MM.1S (cell line): ENCODE measurements at regions not wholly inside any gene's neighbourhood (a gene's known extent, or its start where the extent isn't known, plus 50 kb on each side); places are given as distances from the start of the nearest gene placed in this dataset.

Experiments used
- DNase-seq: peaks from one replicate; pipeline ENCODE4 v3.0.0-alpha.2; 2015
- H2AFZ ChIP-seq: fragments of 300-600 bp; sonication (generic); 2 replicates; pipeline ENCODE4 v1.6.0; 2016; ENCODE audit warnings: antibody characterized with exemption, low read length
- H3F3A ChIP-seq: fragments of 300-600 bp; sonication (generic); 2 replicates; pipeline ENCODE4 v1.6.1; 2016; ENCODE audit warnings: mild to moderate bottlenecking, antibody characterized with exemption, low read length, moderate library complexity, mixed read lengths; ENCODE audit not compliant: insufficient read depth
- H3K27ac ChIP-seq: fragments of 300-600 bp; sonication (generic); 2 replicates; pipeline ENCODE4 v1.5.1; 2016; ENCODE audit warnings: mild to moderate bottlenecking, low read length
- H3K27me3 ChIP-seq: fragments of 300-600 bp; sonication (generic); replicated peaks from 2 replicates; pipeline ENCODE4 v1.6.0; 2016; ENCODE audit warnings: low read length; ENCODE audit not compliant: insufficient read depth
- H3K36me3 ChIP-seq: fragments of 300-600 bp; sonication (generic); replicated peaks from 2 replicates; pipeline ENCODE4 v1.6.1; 2016; ENCODE audit warnings: mild to moderate bottlenecking, low read length, mixed read lengths; ENCODE audit not compliant: insufficient read depth
- H3K4me1 ChIP-seq: fragments of 300-600 bp; sonication (generic); 2 replicates; pipeline ENCODE4 v1.6.1; 2016; ENCODE audit warnings: low read length, mixed read lengths
- H3K4me2 ChIP-seq: fragments of 300-600 bp; sonication (generic); 2 replicates; pipeline ENCODE4 v1.6.0; 2016; ENCODE audit warnings: low read depth, low read length
- H3K4me3 ChIP-seq: fragments of 300-600 bp; sonication (generic); 2 replicates; pipeline ENCODE4 v1.5.1; 2016; ENCODE audit warnings: low read length, mixed read lengths
- H3K79me2 ChIP-seq: fragments of 300-600 bp; sonication (generic); 2 replicates; pipeline ENCODE4 v1.6.1; 2016; ENCODE audit warnings: mixed run types, low read length, mixed read lengths
- H3K9ac ChIP-seq: fragments of 300-600 bp; sonication (generic); 2 replicates; pipeline ENCODE4 v1.6.1; 2016; ENCODE audit warnings: low read length, mixed read lengths
- H3K9me2 ChIP-seq: fragments of 300-600 bp; sonication (generic); replicated peaks from 2 replicates; pipeline ENCODE4 v1.6.1; 2016; ENCODE audit warnings: mild to moderate bottlenecking, low read length, mixed read lengths; ENCODE audit not compliant: insufficient read depth
- H3K9me3 ChIP-seq: fragments of 300-600 bp; sonication (generic); replicated peaks from 2 replicates; pipeline ENCODE4 v1.6.1; 2016; ENCODE audit warnings: mild to moderate bottlenecking, low read length, mixed read lengths; ENCODE audit not compliant: insufficient read depth
- H4K20me1 ChIP-seq: fragments of 300-600 bp; sonication (generic); 2 replicates; pipeline ENCODE4 v1.6.1; 2016; ENCODE audit warnings: mild to moderate bottlenecking, low read length, moderate library complexity, mixed read lengths; ENCODE audit not compliant: insufficient read depth
- CTCF ChIP-seq: fragments of 300-600 bp; sonication (generic); IDR thresholded peaks from 2 replicates; pipeline ENCODE4 v1.5.1; 2016; ENCODE audit warnings: antibody characterized with exemption, low read length, mixed read lengths
- EZH2 ChIP-seq: fragments of 300-600 bp; sonication (generic); optimal IDR thresholded peaks from 2 replicates; pipeline ENCODE3; 2017; ENCODE audit warnings: low read depth, mild to moderate bottlenecking, antibody characterized with exemption, low read length, mixed read lengths
- EZH2phosphoT487 ChIP-seq: fragments of 300-600 bp; sonication (generic); IDR thresholded peaks from 2 replicates; pipeline ENCODE4 v1.6.1; 2018; ENCODE audit warnings: antibody characterized with exemption, low read length

- H3K4me3 ChIP-seq = no peak overlapping the region
- H3K9me2 ChIP-seq = no peaks in the 10 kb centered on the region
- TF ChIP-seq EZH2phosphoT487 (no peak), EZH2 (no peak), CTCF (no peak)
- H3K4me1 ChIP-seq = peaks cover 10% of the 10 kb centered on the region
- H3K27ac ChIP-seq = no peak overlapping the region
- no peaks in the 10 kb centered on the region for H3K36me3 ChIP-seq
- no peaks in the 10 kb centered on the region for H4K20me1 ChIP-seq
- H2AFZ ChIP-seq = no peak overlapping the region
- H3F3A ChIP-seq = no peaks in the 10 kb centered on the region
- DNase-seq = no peak
- no peaks in the 10 kb centered on the region for H3K27me3 ChIP-seq
- H3K9ac ChIP-seq = no peak overlapping the region
- no peaks in the 10 kb centered on the region for H3K79me2 ChIP-seq
- H3K9me3 ChIP-seq = no peaks in the 10 kb centered on the region
- H3K4me2 ChIP-seq = no peak overlapping the region
Observed at GRCh38 chr4:101528526-101528925, 181.2 kb upstream of the PPP3CA start.

GRCh38 chr4:101527188-101527587 lies 179.9 kb upstream of the PPP3CA start:
- H3K27ac ChIP-seq = peak overlapping the region; percentile 29; the same call in 1 of the 2 replicates
- H3K9ac ChIP-seq = no peak overlapping the region
- no peaks in the 10 kb centered on the region for H3K36me3 ChIP-seq
- H3F3A ChIP-seq = no peaks in the 10 kb centered on the region
- H4K20me1 ChIP-seq = no peaks in the 10 kb centered on the region
- TF ChIP-seq EZH2 (no peak), CTCF (no peak), EZH2phosphoT487 (no peak)
- peaks cover 10% of the 10 kb centered on the region for H3K4me1 ChIP-seq
- H3K9me2 ChIP-seq = no peaks in the 10 kb centered on the region
- no peaks in the 10 kb centered on the region for H3K79me2 ChIP-seq
- no peaks in the 10 kb centered on the region for H3K9me3 ChIP-seq
- no peak overlapping the region for H2AFZ ChIP-seq
- peak; percentile 71 for DNase-seq
- no peak overlapping the region for H3K4me3 ChIP-seq
- peak overlapping the region; percentile 33; the same call in 1 of the 2 replicates for H3K4me2 ChIP-seq
- no peaks in the 10 kb centered on the region for H3K27me3 ChIP-seq

GRCh38 chr4:101515566-101515965 lies 168.2 kb upstream of the PPP3CA start:
- no peak overlapping the region for H3K27ac ChIP-seq
- H3K36me3 ChIP-seq = no peaks in the 10 kb centered on the region
- H3K4me2 ChIP-seq = no peak overlapping the region
- no peaks in the 10 kb centered on the region for H4K20me1 ChIP-seq
- H3K9me2 ChIP-seq = no peaks in the 10 kb centered on the region
- H3F3A ChIP-seq = no peaks in the 10 kb centered on the region
- H3K79me2 ChIP-seq = no peaks in the 10 kb centered on the region
- H2AFZ ChIP-seq = no peak overlapping the region
- H3K9me3 ChIP-seq = no peaks in the 10 kb centered on the region
- no peaks in the 10 kb centered on the region for H3K4me1 ChIP-seq
- no peak overlapping the region for H3K9ac ChIP-seq
- no peak overlapping the region for H3K4me3 ChIP-seq
- no peaks in the 10 kb centered on the region for H3K27me3 ChIP-seq
- no peak for DNase-seq
- TF ChIP-seq EZH2phosphoT487 = no peak
- TF ChIP-seq CTCF = no peak
- TF ChIP-seq EZH2 = no peak

- no peak overlapping the region for H2AFZ ChIP-seq
- DNase-seq = no peak
- no peak overlapping the region for H3K4me3 ChIP-seq
- H3K79me2 ChIP-seq = no peaks in the 10 kb centered on the region
- H3K4me1 ChIP-seq = no peaks in the 10 kb centered on the region
- no peaks in the 10 kb centered on the region for H4K20me1 ChIP-seq
- H3K9me2 ChIP-seq = no peaks in the 10 kb centered on the region
- no peak overlapping the region for H3K9ac ChIP-seq
- H3K27me3 ChIP-seq = no peaks in the 10 kb centered on the region
- TF ChIP-seq CTCF (no peak), EZH2phosphoT487 (no peak), EZH2 (no peak)
- H3F3A ChIP-seq = no peaks in the 10 kb centered on the region
- H3K4me2 ChIP-seq = no peak overlapping the region
- no peak overlapping the region for H3K27ac ChIP-seq
- H3K36me3 ChIP-seq = no peaks in the 10 kb centered on the region
- H3K9me3 ChIP-seq = no peaks in the 10 kb centered on the region
Observed at GRCh38 chr4:101515099-101515498, 167.8 kb upstream of the PPP3CA start.
